H1 (cell line): ENCODE measurements at regions not wholly inside any gene's neighbourhood (a gene's known extent, or its start where the extent isn't known, plus 50 kb on each side); places are given as distances from the start of the nearest gene placed in this dataset.

ENCODE experiments used
- CTCF ChIA-PET: fragments of 300-600 bp; sonication (Branson Sonifier 250); formaldehyde crosslinking; loops from one replicate; lab custom pipeline; 2021; ENCODE audit not compliant: partially characterized antibody; lab: Charles Lee
- POLR2A ChIA-PET: fragments of 300-600 bp; sonication (Branson Sonifier 250); formaldehyde crosslinking; loops from one replicate; lab custom pipeline; 2021; ENCODE audit warnings: inconsistent platforms; ENCODE audit not compliant: partially characterized antibody; lab: Charles Lee
- DNase-seq, 2 experiments: peaks; one replicate each; pipeline versions ENCODE4 v3.0.0 to v3.0.0-alpha.2; 2010 to 2022; ENCODE audit warnings: low spot score in 2 of 2, low read depth in 1 of 2, mixed read lengths in 1 of 2
- FAIRE-seq: peaks from 2 replicates; lab custom pipeline; 2011; peaks lifted over from hg19 to GRCh38; lab: Jason Lieb, UNC
- H2AFZ ChIP-seq: 2 replicates; pipeline ENCODE4 v1.8.1; 2012; ENCODE audit warnings: low read length, inconsistent platforms
- H2AK5ac ChIP-seq: 2 replicates; pipeline ENCODE4 v1.6.1; 2013; ENCODE audit warnings: low read depth, low read length
- H2BK120ac ChIP-seq: replicated peaks from 2 replicates; pipeline ENCODE3; 2013; ENCODE audit warnings: low read depth, low read length, inconsistent platforms
- H2BK12ac ChIP-seq: 2 replicates; pipeline ENCODE4 v1.6.1; 2013; ENCODE audit warnings: low read depth, low read length
- H2BK15ac ChIP-seq: 2 replicates; pipeline ENCODE4 v1.6.1; 2013; ENCODE audit warnings: low read length
- H2BK20ac ChIP-seq: 2 replicates; pipeline ENCODE4 v1.6.1; 2013; ENCODE audit warnings: low read length
- H2BK5ac ChIP-seq: 2 replicates; pipeline ENCODE4 v1.6.1; 2013; ENCODE audit warnings: low read depth, low read length
- H3K14ac ChIP-seq: 2 replicates; pipeline ENCODE4 v1.6.1; 2013; ENCODE audit warnings: inconsistent platforms; ENCODE audit not compliant: insufficient read length
- H3K18ac ChIP-seq: 2 replicates; pipeline ENCODE4 v1.6.1; 2013; ENCODE audit warnings: low read length; ENCODE audit errors: extremely low read depth
- H3K23ac ChIP-seq: 2 replicates; pipeline ENCODE4 v1.6.1; 2013; ENCODE audit warnings: inconsistent platforms; ENCODE audit not compliant: insufficient read length
- H3K23me2 ChIP-seq: 2 replicates; pipeline ENCODE4 v1.6.1; 2013; ENCODE audit warnings: low read depth, low read length
- H3K27ac ChIP-seq: 2 replicates; pipeline ENCODE4 v1.6.1; 2011; ENCODE audit warnings: low read depth, low read length, inconsistent platforms
- H3K27me3 ChIP-seq, 4 experiments: replicated peaks in 1 of 4; 1 replicate in 1 of 4; 2 replicates in 3 of 4; pipeline versions ENCODE4 v1.6.1 to v1.8.1; 2011 to 2013; ENCODE audit warnings: low read length in 3 of 4, mild to moderate bottlenecking in 3 of 4, inconsistent platforms in 2 of 4, mixed read lengths in 2 of 4, moderate library complexity in 1 of 4; ENCODE audit not compliant: control insufficient read depth in 3 of 4, insufficient read depth in 3 of 4; ENCODE audit errors: extremely low read depth in 1 of 4
- H3K36me3 ChIP-seq, 4 experiments: 2 replicates each; pipeline versions ENCODE4 v1.6.1 to v1.8.1; 2011 to 2013; ENCODE audit warnings: mild to moderate bottlenecking in 4 of 4, low read length in 3 of 4, moderate library complexity in 2 of 4, control low read depth in 1 of 4, inconsistent platforms in 1 of 4; ENCODE audit not compliant: insufficient read depth in 4 of 4, control insufficient read depth in 2 of 4
- H3K4ac ChIP-seq: replicated peaks from 2 replicates; pipeline ENCODE3; 2013; ENCODE audit warnings: low read length, low read depth, mixed read lengths, inconsistent platforms; ENCODE audit not compliant: insufficient read length
- H3K4me1 ChIP-seq, 4 experiments: replicated peaks in 1 of 4; 1 replicate in 1 of 4; 2 replicates in 3 of 4; pipeline versions ENCODE4 v1.6.1 to v1.8.1; 2011 to 2013; ENCODE audit warnings: low read length in 3 of 4, inconsistent platforms in 2 of 4, mixed read lengths in 1 of 4; ENCODE audit not compliant: insufficient read depth in 4 of 4, control insufficient read depth in 3 of 4
- H3K4me2 ChIP-seq, 2 experiments: 2 replicates each; pipeline versions ENCODE4 v1.6.1 to v1.8.1; 2011 to 2013; ENCODE audit warnings: low read depth in 2 of 2, low read length in 2 of 2, control low read depth in 1 of 2, inconsistent platforms in 1 of 2, mild to moderate bottlenecking in 1 of 2; ENCODE audit not compliant: insufficient read depth in 1 of 2
- H3K4me3 ChIP-seq, 4 experiments: fragments of 200-600, 300-600 bp in 1 of 4; sonication (generic), shearing (Covaris generic), sonication (Bioruptor Twin) in 1 of 4; 2 replicates each; pipeline versions ENCODE4 v1.5.1 to v1.8.1; 2011 to 2016; ENCODE audit warnings: low read length in 4 of 4, low read depth in 3 of 4, control low read depth in 2 of 4, inconsistent platforms in 2 of 4, mild to moderate bottlenecking in 2 of 4, mixed read lengths in 1 of 4, moderate library complexity in 1 of 4; ENCODE audit not compliant: insufficient read depth in 2 of 4; ENCODE audit errors: extremely low read depth in 1 of 4
- H3K56ac ChIP-seq: replicated peaks from 2 replicates; pipeline ENCODE3; 2013; ENCODE audit warnings: low read depth, mild to moderate bottlenecking, mixed read lengths, low read length, inconsistent platforms; ENCODE audit not compliant: insufficient read length
- H3K79me1 ChIP-seq: 2 replicates; pipeline ENCODE4 v1.6.1; 2013; ENCODE audit warnings: low read depth, low read length, control low read depth
- H3K79me2 ChIP-seq, 2 experiments: 2 replicates each; pipeline versions ENCODE4 v1.6.1 to v1.8.1; 2012 to 2013; ENCODE audit warnings: low read length in 2 of 2, mild to moderate bottlenecking in 2 of 2, inconsistent platforms in 1 of 2; ENCODE audit not compliant: insufficient read depth in 2 of 2, control insufficient read depth in 1 of 2
- H3K9ac ChIP-seq, 4 experiments: replicated peaks in 1 of 4; 1 replicate in 1 of 4; 2 replicates in 3 of 4; pipeline versions ENCODE4 v1.6.1 to v1.8.1; 2011 to 2013; ENCODE audit warnings: low read depth in 3 of 4, low read length in 3 of 4, control low read depth in 2 of 4, mild to moderate bottlenecking in 2 of 4, moderate library complexity in 2 of 4, inconsistent platforms in 1 of 4; ENCODE audit errors: extremely low read depth in 1 of 4
- H3K9me3 ChIP-seq, 2 experiments: 2 replicates each; pipeline versions ENCODE4 v1.6.1 to v1.8.1; 2012 to 2013; ENCODE audit warnings: mild to moderate bottlenecking in 2 of 2, moderate library complexity in 2 of 2, control low read depth in 1 of 2, inconsistent platforms in 1 of 2, low read depth in 1 of 2, low read length in 1 of 2, mixed read lengths in 1 of 2; ENCODE audit not compliant: insufficient read depth in 2 of 2
- H4K20me1 ChIP-seq, 2 experiments: replicated peaks in 1 of 2; 2 replicates each; pipeline versions ENCODE3 to v1.8.1; 2011 to 2013; ENCODE audit warnings: inconsistent platforms in 2 of 2, low read length in 2 of 2, mild to moderate bottlenecking in 1 of 2; ENCODE audit not compliant: insufficient read depth in 2 of 2, control insufficient read depth in 1 of 2
- H4K5ac ChIP-seq: 2 replicates; pipeline ENCODE4 v1.6.1; 2013; ENCODE audit warnings: low read length, low read depth, mixed read lengths, inconsistent platforms; ENCODE audit not compliant: insufficient read length
- H4K8ac ChIP-seq: 2 replicates; pipeline ENCODE4 v1.8.0; 2013; ENCODE audit warnings: mild to moderate bottlenecking, moderate library complexity, low read length, inconsistent platforms; ENCODE audit not compliant: insufficient read depth; ENCODE audit errors: extremely low read depth
- H4K91ac ChIP-seq: replicated peaks from 2 replicates; pipeline ENCODE3; 2013; ENCODE audit warnings: low read length, mixed read lengths, inconsistent platforms; ENCODE audit not compliant: insufficient read length
- ASH2L ChIP-seq: fragments of 200-600, 300-600 bp; sonication (generic); IDR thresholded peaks from one replicate; pipeline ENCODE4 v1.7.1; 2017; ENCODE audit warnings: low read length
- ATF3 ChIP-seq: IDR thresholded peaks from 2 replicates; pipeline ENCODE4 v1.6.1; 2011; ENCODE audit warnings: low read depth, mild to moderate bottlenecking, low read length; ENCODE audit not compliant: insufficient read depth
- BCL11A ChIP-seq, 2 experiments: IDR thresholded peaks; one replicate each; pipeline ENCODE4 v1.6.1; 2011; ENCODE audit warnings: low read depth in 2 of 2, low read length in 2 of 2, mild to moderate bottlenecking in 2 of 2
- CREB1 ChIP-seq: IDR thresholded peaks from 2 replicates; pipeline ENCODE4 v1.6.1; 2012; ENCODE audit warnings: inconsistent platforms
- E2F6 ChIP-seq: IDR thresholded peaks from 2 replicates; pipeline ENCODE4 v1.6.1; 2012; ENCODE audit warnings: inconsistent platforms
- EP300 ChIP-seq, 2 experiments: IDR thresholded peaks; 1 replicate in 1 of 2; 2 replicates in 1 of 2; pipeline ENCODE4 v1.6.1; 2011 to 2012; ENCODE audit warnings: low read depth in 2 of 2, low read length in 2 of 2, mild to moderate bottlenecking in 2 of 2, borderline replicate concordance in 1 of 2, inconsistent platforms in 1 of 2, moderate library complexity in 1 of 2
- GTF2F1 ChIP-seq: IDR thresholded peaks from 2 replicates; pipeline ENCODE4 v1.6.1; 2012; ENCODE audit warnings: low read depth, low read length, improper control_type of control experiment, borderline replicate concordance
- HDAC2 ChIP-seq, 2 experiments: fragments of 300-600 bp in 1 of 2; sonication (generic) in 1 of 2; IDR thresholded peaks; 2 replicates each; pipeline ENCODE4 v1.6.1; 2011 to 2012; ENCODE audit warnings: low read depth in 2 of 2, low read length in 2 of 2, mild to moderate bottlenecking in 2 of 2, moderate library complexity in 2 of 2, borderline replicate concordance in 1 of 2, inconsistent platforms in 1 of 2
- JUN ChIP-seq: IDR thresholded peaks from 2 replicates; pipeline ENCODE4 v1.6.1; 2011; ENCODE audit warnings: low read depth, mild to moderate bottlenecking, improper control_type of control experiment, low read length
- KDM5A ChIP-seq: fragments of 200-600 bp; IDR thresholded peaks from 2 replicates; pipeline ENCODE4 v1.7.1; 2012; ENCODE audit warnings: mild to moderate bottlenecking, low read length, inconsistent platforms, mixed read lengths
- PHF8 ChIP-seq: fragments of 200-600 bp; sonication (generic); conservative IDR thresholded peaks from 2 replicates; pipeline ENCODE4 v1.7.1; 2012; ENCODE audit warnings: low read depth, mild to moderate bottlenecking, inconsistent platforms, low read length, moderate library complexity
- RBBP5 ChIP-seq: IDR thresholded peaks from 2 replicates; pipeline ENCODE4 v1.7.1; 2012; ENCODE audit warnings: low read depth, mild to moderate bottlenecking, inconsistent platforms, low read length, moderate library complexity, borderline replicate concordance
- SP2 ChIP-seq: IDR thresholded peaks from 2 replicates; pipeline ENCODE4 v1.6.1; 2012; ENCODE audit warnings: mild to moderate bottlenecking, low read length, inconsistent platforms
- SUZ12 ChIP-seq: fragments of 200-600 bp; sonication (generic); IDR thresholded peaks from 2 replicates; pipeline ENCODE4 v1.6.1; 2012; ENCODE audit warnings: mild to moderate bottlenecking, inconsistent platforms, low read length, moderate library complexity, mixed read lengths
- WGBS, 2 experiments: shearing (Covaris generic) in 1 of 2; methylation state at CpG; one replicate each; pipeline versions ENCODE4 v1.1.6 to v1.1.7; 2013 to 2015; ENCODE audit warnings: low lambda C conversion rate in 2 of 2, mixed read lengths in 2 of 2, inconsistent platforms in 1 of 2, low coverage in 1 of 2, missing lambda C conversion rate in 1 of 2; ENCODE audit not compliant: insufficient replicate concordance in 2 of 2, insufficient coverage in 1 of 2, insufficient read length in 1 of 2; ENCODE audit errors: extremely low coverage in 1 of 2, missing lambda C conversion rate in 1 of 2; 5-methylcytosine and 5-hydroxymethylcytosine counted together

- Histone ChIP-seq H3K9me3 (no peaks in the 10 kb centered on the region), H3K27ac (no peak overlapping the region), H4K8ac (no peak overlapping the region), H3K79me1 (no peaks in the 10 kb centered on the region), H4K20me1 (no peaks in the 10 kb centered on the region), H3K4ac (no peak overlapping the region), H2BK5ac (no peak overlapping the region), H2BK20ac (no peak overlapping the region), H3K18ac (no peak overlapping the region), H3K23ac (no peak overlapping the region), H4K5ac (no peak overlapping the region), H3K36me3 (no peaks in the 10 kb centered on the region), H3K4me1 (no peaks in the 10 kb centered on the region; a peak in 1 of 7 replicates), H3K4me3 (no peak overlapping the region), H3K14ac (no peak overlapping the region), H2AFZ (no peak overlapping the region), H2BK120ac (no peak overlapping the region), H3K56ac (no peak overlapping the region), H2BK12ac (no peak overlapping the region), H3K9ac (no peak overlapping the region), H4K91ac (no peak overlapping the region), H3K79me2 (no peaks in the 10 kb centered on the region), H3K23me2 (no peaks in the 10 kb centered on the region), H3K4me2 (no peak overlapping the region), H2AK5ac (no peak overlapping the region), H2BK15ac (no peak overlapping the region), H3K27me3 (no peaks in the 10 kb centered on the region)
- 89% methylated on average over 2 of the region's 2 CpGs; no CpG with 5 or more reads in 1 of the 2 experiments for WGBS, 2 experiments
- FAIRE-seq (no peak), DNase-seq (no peak)
- CTCF ChIA-PET, result interaction anchor here (0.9 kb wide), 1 partner anchor 9 kb away, joined by 3 read pairs; no protein-coding TSS in a partner anchor
- POLR2A ChIA-PET, result no interaction called here
- no peak for TF ChIP-seq SP2
- TF ChIP-seq E2F6, result no peak
- TF ChIP-seq JUN, result no peak
- no peak for TF ChIP-seq GTF2F1
- no peak for TF ChIP-seq HDAC2 (IDR thresholded peaks at IDR 0.05; ENCODE audit: borderline replicate concordance in 1 of 2, low read depth in 2 of 2, low read length in 2 of 2)
- no peak for TF ChIP-seq ASH2L
- TF ChIP-seq EP300 (IDR thresholded peaks at IDR 0.05; ENCODE audit: borderline replicate concordance in 1 of 2, low read depth in 2 of 2, low read length in 2 of 2), result no peak
- no peak for TF ChIP-seq KDM5A
- no peak for TF ChIP-seq ATF3
- no peak for TF ChIP-seq CREB1
- no peak for TF ChIP-seq PHF8
- no peak for TF ChIP-seq BCL11A (IDR thresholded peaks at IDR 0.05; ENCODE audit: low read depth in 2 of 2, low read length in 2 of 2)
- no peak for TF ChIP-seq SUZ12
- no peak for TF ChIP-seq RBBP5
These were observed 497.3 kb downstream of the KLF5 start for GRCh38 chr13:73556128-73556527.
